Central memory CD4-positive, alpha-beta T cell (primary cell): ENCODE measurements at regions not wholly inside any gene's neighbourhood (a gene's known extent, or its start where the extent isn't known, plus 50 kb on each side); places are given as distances from the start of the nearest gene placed in this dataset.
"Not testable (repeated sequence)": the region's sequence is repeated elsewhere in the genome, so short reads cannot be mapped to it uniquely, and the experiment has no call there.

Experiments
- DNase-seq: peaks from one replicate; pipeline ENCODE4 v3.0.0; 2022

DNA sequence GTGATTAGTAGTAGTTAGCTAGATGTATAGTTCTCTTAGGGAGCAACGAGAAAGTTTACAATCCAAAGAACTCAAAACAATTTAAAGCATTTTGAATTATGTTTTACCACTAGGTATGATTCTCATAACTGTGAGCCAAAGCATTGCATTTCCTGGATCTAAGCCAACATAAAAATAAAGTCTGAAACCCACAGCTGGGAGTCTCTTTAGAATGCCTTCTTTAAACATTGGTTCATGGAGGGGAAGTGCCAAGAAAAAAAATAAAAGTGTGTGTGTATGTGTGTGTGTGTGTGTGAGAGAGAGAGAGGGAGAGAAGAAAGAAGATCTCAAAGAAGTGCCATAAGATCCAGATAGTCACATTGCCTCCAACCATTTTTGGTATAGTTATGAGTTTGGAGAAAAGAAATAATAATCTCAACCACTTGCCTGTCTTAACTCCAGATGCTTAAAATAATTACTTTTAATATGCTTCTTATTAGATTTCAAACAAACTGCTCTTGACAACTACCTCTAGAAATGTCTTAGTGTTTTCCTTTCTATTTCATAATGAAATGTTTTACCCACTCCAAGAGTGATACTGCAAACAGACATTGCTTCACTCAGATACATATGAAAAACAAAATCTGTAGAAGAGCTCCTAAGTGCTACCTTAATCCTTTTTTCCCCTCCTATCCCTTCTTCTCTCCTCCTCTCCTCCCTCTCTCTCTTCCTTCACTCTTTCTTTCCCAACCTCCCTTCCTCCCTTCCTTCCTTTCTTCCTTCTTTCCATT, 554.1 kb downstream of the KCTD12 start:
- no peak for DNase-seq

DNA sequence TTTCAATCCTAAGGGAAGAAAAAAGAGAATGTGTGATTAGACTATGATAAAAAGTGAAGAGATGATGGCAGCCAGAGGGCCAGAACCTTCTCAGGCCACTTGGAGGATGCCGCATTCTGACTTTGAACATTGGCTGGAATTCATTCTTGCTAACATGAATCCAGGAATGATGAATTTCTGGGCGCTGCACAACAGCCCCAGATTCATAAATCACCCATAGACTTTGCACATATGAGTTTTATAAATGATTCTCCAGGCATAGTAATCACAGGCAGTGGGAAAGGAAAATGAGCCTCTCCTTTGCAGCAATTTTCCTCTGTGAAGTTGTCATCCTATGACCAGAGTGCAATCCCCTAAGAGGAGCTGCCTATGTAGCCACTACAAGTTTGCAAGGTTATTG, 555.4 kb downstream of the KCTD12 start:
- DNase-seq: no peak

DNA sequence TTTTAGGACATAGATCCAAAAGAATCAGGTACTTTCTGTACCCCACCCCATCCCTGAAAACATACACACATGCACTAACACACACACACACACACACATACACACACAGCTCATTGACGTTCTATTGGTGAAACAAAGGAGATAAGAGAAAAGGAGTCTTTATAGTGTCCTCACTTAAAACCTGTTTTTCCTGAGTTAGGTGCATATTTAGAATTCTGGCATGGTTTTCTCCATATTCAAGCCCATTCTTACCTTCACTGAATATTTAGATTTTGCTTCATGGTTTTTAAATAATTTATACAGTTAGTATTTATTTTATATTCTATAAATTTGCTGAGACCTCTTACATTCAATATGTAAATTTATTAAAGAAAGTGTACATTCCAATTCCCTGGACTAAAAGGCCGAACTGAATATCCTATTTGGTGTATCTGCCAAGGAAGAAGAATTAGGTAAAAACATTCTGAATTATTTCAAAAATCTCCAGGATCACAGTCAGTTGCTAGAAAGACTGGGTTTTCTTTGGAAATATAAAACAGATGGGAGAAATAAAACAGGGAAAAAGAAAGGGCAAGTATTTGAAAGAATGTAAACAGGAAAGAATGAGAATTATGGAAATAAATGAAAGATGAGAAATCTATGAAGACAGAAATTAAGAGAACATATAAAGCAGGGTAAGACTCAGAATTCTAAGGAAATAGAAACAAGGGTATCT, 556.2 kb downstream of the KCTD12 start:
- DNase-seq: no peak

DNA sequence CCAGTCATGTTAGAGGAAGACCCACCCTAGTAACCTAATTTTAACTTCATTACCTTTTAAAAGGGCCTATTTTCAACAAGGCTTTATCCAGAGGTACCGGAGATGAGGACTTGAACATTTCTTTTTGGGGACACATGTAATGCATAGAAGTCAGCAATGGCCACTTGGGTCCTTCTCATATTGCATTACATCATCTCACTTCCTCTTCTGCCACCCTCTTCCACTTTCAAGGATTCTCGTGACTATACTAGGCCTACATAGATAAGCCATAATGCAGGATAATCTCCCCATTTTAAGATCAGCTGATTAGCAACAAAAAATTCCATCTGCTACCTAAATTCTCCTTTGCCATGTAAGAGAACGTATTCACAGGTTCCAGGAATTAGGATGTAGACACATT, 557.2 kb downstream of the KCTD12 start:
- DNase-seq: no peak

DNA sequence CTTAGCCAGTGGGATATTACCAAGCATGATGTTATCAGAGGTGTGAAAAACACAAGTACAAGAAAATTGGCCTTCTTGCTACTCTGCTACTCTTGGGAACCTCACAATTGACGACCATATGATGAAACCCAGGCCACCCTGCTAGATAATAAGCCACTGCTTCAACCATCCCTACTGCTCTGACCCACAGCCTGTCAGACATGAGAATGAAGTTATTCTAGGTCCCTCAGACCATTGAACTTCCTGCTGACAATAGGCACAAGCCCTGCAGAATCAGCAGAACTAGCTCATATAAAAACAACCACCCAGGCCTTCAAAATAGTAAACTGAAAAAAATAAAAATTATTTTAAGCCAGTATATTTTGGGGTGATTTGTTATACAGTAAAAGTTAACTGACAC, 559.9 kb downstream of the KCTD12 start:
- no peak for DNase-seq

GRCh38 chr13:76319921-76320320, 566.3 kb downstream of the KCTD12 start:
- DNase-seq: no peak

DNA sequence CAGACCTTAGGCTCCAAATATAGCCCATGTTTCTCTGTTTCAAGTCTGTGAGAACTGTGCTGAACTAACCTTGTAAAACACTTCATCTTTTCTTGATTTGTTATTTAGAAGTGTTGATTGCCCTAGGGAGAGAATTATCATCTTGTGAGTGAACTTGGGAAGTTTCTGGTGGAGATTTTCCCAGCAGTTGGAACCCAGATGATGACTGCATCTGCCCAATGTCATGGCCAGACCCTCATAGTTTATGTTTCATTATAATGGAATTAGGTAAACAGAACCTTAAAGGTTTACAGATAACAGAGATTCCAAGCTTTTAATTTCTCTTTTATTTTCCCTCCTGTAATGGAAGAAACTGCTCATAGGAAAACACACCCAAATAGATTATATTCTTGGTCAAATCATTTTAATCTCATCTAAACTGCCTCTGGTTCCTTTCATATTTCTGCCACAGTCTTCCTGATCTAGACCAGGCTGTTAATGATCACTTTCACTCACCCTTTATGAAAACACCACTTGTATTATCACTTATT, 569.1 kb downstream of the KCTD12 start:
- DNase-seq: no peak

DNA sequence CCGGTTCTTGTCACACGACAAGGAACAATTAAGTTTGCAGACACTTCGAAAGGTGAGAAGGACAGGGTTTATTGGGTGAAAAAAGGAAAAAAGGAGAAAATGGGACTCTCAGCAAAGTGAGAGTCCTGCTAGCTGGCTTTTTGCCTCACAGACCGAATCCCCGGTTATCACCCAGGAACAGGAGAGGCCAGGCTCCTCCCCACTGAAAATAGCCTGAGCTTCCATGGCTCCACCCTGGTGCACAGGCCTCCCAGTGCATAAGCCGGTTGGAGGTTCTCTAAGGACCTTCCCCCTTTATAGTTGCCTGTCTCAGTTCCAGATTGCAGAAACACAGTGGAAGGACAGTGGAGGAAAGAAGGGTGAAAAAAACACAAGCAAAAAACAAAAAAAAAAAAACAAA, 571.7 kb downstream of the KCTD12 start:
- no peak for DNase-seq

- no peak for DNase-seq
Measured at GRCh38 chr13:76307142-76307541, 579.1 kb downstream of the KCTD12 start.

DNA sequence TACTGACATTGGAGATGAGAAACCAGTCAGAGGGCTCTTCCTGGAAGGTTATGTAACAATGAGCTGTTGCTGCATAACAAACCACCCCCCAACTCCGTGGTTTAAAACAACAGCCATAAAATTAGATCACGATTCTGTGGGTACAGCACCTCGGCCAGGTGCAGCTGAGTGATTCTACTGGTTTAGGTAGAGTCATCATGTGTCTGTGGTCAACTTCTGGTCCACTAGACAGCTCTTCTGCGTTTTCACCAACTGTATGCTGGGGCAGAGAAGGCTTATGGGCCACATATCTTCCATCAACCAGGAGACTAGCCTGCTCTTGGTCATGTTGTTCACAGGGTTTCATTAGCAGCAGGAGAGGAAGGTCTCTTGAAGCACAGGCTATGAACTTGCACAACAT, 585.5 kb downstream of the KCTD12 start:
- DNase-seq: no peak

GRCh38 chr13:76297331-76297730, 588.9 kb downstream of the KCTD12 start:
- no peak for DNase-seq

- no peak for DNase-seq
Measured at GRCh38 chr13:76296751-76297150, 589.5 kb downstream of the KCTD12 start.

DNA sequence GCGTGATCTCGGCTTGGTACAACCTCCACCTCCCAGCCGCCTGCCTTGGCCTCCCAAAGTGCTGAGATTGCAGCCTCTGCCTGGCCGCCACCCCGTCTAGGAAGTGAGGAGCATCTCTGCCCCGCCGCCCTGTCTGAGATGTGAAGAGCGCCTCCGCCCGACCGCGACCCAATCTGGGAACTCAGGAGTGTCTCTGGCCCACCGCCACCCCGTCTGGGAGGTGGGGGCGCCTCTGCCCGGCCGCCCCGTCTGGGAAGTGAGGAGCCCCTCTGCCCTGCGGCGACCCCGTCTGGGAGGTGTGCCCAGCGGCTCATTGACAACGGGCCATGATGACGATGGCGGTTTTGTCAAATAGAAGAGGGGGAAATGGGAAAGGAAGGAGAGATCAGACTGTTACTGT, 591.2 kb downstream of the KCTD12 start:
- not testable (repeated sequence) for DNase-seq

DNA sequence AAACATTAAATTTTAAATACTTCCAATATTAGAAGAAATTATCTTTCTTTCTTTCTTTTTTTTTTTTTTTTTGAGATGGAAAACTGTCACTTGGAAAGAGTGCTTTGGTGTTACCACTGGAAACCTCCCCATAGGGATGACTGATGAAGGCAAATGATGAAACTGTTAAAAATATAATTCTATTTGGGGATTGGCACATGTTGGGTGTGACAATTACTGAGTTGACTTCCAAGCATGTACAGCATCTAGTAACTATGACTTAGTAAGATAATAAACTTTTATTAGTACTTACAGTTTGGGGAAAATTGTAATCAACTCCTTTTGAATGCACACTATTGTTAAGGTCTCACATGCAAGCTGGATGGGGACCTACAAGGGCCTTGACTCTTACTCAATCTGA, 592.5 kb downstream of the KCTD12 start:
- DNase-seq: no peak

- DNase-seq: no peak
Measured at GRCh38 chr13:76293346-76293745, 592.9 kb downstream of the KCTD12 start.

- DNase-seq: no peak
Measured at GRCh38 chr13:76292726-76293125, 593.5 kb downstream of the KCTD12 start.

DNA sequence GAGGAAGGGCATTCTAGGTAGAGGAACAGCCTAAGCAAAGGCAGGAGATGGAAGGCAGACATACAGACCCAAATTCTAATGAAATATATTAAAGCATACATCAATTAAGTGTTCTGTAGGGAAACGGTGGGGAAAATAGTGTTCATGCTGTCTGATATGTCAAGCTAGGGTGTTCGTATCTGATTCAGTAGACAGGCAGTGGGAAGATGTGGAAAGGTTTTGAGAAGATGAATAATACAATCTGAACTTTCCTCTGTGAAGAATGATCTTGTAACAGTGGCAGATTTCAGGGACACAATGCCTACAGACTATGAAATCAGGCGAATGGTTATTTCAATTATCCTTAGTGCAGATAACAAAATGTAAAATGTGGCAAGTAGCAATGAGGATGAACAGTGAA, 594.2 kb downstream of the KCTD12 start:
- no peak for DNase-seq

DNA sequence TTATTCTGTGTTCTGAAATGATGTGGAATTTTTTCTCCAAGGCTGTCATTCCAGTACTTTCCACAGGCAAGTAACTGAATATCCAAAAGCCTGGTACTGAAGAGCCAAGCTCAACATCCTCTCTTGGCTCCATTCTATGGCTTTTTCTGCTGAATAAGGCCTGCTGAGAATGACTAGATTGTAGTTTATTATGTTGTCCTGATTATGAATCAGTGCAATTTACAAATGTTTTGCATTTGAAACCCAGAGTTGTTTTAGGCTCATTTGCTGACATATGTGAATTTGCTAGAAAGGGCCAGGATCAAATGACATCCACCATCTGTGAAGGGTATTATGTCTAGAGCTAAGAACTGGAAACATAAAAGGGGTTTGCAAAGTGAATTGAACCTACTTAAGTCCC, 596.6 kb downstream of the KCTD12 start:
- no peak for DNase-seq

GRCh38 chr13:76286178-76286577, 600.0 kb downstream of the KCTD12 start:
- DNase-seq: no peak

DNA sequence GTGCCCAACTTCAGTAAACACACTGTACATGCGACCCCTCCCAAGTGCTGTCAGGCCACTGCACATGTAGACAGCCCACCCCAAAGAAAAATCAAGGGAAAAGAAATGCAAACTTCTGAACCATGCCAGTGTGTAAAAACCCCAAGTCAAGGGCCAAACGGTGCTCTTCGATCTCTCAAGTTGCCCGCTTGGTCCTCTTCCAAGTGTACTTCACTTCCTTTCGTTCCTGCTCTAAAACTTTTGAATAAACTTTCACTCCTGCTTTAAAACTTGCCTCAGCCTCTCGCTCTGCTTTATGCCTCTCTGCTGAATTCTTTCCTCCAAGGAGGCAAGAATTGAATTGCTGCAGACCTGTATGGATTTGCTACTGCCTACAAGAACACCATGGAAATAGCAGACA, 600.7 kb downstream of the KCTD12 start:
- DNase-seq: no peak

GRCh38 chr13:76279766-76280165, 606.4 kb downstream of the KCTD12 start:
- not testable (repeated sequence) for DNase-seq

- no peak for DNase-seq
Measured at GRCh38 chr13:76271728-76272232, 614.4 kb downstream of the KCTD12 start.

- DNase-seq: not testable (repeated sequence)
Measured at GRCh38 chr13:76268307-76268706, 617.9 kb downstream of the KCTD12 start.

GRCh38 chr13:76267216-76267615, 619.0 kb downstream of the KCTD12 start:
- DNase-seq: no peak
